Activated CD4-positive, alpha-beta T cell treated with anti-CD3 and anti-CD28 coated beads, Interleukin-2, amount 50 U/mL, for 16 hours (primary cell): ENCODE measurements at regions not wholly inside any gene's neighbourhood (a gene's known extent, or its start where the extent isn't known, plus 50 kb on each side); places are given as distances from the start of the nearest gene placed in this dataset.
"Not testable (repeated sequence)": the region's sequence is repeated elsewhere in the genome, so short reads cannot be mapped to it uniquely, and the experiment has no call there.

Source experiments
- DNase-seq: peaks from one replicate; pipeline ENCODE4 v3.0.0-alpha.2; 2020

- no peak for DNase-seq
Observed at GRCh38 chr21:35737449-35737848, 322.9 kb downstream of the SETD4 start.

GRCh38 chr21:35732788-35733187, 327.5 kb downstream of the SETD4 start:
- no peak for DNase-seq

DNA sequence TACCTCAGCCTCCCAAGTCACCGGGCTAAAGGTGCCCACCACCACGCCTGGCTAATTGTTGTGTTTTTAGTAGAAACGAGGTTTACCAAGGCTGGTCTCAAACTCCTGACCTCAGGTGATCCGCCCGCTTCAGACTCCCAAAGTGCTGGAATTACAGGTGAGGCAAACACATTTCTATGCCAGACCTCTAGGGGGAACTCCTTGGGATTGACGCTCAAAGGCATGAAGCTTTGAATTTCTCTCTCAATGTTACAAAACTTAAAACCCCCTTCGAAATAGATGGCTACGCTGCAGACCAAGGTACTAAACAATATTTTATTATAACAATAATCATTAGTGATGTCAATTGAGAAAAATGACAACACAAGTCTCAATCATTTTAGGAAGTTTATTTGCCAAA, 330.0 kb downstream of the SETD4 start:
- DNase-seq, result no peak

- DNase-seq, result no peak
Observed at GRCh38 chr21:35727830-35728229, 332.5 kb downstream of the SETD4 start.

GRCh38 chr21:35724156-35724555, 336.2 kb downstream of the SETD4 start:
- DNase-seq, result no peak

GRCh38 chr21:35721701-35722100, 338.6 kb downstream of the SETD4 start:
- DNase-seq, result no peak

DNA sequence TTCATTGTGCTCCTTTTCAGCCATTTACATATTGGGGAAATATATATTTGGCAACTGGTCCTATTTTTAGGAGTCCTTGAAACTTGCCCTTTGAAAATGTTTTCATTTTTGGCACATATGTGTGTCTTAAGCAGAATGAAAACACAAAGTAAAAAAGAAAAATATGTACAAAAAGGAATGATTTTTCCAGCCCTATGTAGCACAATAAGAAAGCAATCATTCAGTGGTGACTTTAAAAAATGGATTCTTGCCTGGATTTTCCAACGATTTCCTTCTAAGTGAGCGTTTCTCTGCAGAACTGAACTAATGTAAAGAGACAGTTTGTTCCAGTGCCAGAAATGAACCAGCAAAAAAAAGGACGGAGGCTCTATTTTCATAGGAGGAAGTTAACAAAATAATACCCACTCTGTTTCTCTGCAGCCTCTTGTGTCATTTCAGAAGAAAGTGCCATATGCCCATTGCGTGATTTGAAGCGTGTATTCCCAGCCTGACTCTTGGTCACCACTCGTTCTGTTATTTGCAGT, 340.1 kb downstream of the SETD4 start:
- DNase-seq, result no peak

GRCh38 chr21:35719080-35719479, 341.2 kb downstream of the SETD4 start:
- DNase-seq, result no peak

GRCh38 chr21:35716876-35717565, 343.3 kb downstream of the SETD4 start:
- DNase-seq, result no peak

GRCh38 chr21:35713914-35714313, 346.4 kb downstream of the SETD4 start:
- DNase-seq, result no peak

DNA sequence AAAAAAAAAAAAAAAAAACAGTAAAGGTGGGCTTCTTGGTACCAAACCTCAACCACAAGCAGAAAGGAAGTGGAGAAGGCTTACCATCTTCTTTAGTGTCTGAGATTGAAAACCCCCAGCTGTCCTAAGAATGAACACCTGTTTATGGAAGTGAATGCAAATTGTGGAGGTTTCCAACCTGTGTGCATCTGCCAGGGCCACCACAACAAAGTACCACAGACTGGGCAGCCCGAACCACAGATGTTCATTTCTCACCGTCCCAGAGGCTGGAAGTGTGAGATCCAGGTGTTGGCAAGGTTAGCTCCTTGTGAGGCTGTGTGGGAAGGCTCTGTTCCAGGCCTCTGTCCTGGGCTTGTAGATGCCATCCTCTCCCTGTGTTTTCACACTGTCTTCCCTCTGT, 348.7 kb downstream of the SETD4 start:
- no peak for DNase-seq

DNA sequence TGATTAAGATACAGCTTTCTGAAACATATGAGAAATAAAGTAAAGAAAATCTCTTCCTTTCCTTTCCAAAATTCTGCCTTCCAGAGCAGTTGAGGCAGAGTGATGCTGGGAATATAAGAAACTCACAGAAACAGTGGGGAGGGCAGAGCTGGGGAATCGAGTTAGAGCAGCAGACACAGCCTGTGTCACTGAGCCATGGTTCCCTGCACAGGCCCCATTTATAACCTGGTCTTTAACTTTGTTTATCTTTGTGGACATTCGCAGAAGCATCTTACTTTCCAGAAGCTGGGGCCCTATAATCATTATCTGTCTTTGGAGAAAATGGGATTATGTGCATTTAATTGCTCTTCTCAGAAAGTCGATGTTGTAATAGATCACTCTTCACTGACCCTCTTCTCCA, 349.1 kb downstream of the SETD4 start:
- DNase-seq, result no peak

- not testable (repeated sequence) for DNase-seq
Observed at GRCh38 chr21:35709990-35710389, 350.3 kb downstream of the SETD4 start.

DNA sequence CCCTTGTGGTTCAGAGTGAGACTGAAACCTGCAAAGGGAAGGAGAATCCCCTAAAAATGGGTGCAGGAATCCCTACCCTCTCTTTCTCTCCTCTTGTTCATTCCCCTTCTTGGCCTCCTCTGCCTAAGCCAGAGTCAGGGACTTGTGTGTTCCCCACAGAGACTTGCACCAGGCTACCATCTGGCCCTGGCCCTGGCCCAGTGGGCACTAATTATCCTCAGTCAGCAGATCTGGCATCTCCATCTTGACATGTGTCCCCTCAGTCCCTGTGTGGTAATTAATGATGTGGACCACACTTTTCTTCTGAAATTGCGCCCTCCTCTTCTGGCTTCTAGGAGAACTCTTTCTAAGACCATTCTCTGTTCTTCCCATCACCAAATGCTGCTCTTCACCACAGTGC, 354.4 kb downstream of the SETD4 start:
- no peak for DNase-seq

DNA sequence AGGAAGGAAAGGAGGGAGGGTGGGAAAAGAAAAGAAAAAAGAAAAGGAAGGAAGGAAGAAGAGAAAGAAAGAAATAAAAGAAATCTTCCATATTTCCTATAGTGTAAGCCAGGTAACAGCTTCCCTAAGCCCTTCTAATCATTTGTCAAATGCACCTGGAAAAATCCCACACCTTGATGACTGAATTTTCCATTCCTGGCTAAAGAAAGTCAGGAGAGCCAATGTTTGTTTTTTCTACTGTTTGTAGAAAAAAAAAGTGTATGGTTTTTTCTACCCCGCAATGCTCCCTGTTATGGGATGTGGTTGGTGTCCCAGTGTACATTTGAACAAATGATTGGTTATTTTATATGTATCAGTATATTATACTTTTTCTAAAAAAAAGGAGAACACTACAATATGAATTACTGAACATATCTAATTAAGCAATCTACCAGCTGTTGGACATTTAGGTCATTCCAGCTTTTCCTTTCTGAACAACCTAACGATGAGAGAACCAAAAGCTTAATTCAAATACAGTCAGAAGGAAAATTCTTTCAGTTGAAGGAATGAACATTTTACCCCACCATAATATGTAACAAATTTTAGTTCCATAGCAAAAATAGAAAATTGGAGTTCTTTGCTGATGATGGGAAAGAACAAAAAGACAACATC, 355.0 kb downstream of the SETD4 start:
- DNase-seq, result no peak

DNA sequence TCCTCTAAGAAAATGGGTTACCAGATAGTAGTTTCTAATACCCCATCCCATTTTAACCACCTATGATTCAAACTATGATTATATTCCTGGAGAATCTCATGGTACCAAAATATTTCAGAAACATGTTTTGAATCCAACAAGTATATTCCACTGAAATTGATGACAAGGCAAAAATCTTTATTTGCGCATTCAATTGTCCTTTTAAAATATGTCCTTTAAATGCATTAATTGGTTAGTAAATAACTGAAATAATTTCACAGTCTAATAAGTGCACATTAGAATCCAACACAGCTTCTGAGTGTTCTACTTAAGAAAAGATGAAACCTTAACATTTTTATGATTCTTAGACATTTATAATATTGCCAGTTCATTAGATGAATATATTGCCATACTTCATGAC, 356.6 kb downstream of the SETD4 start:
- DNase-seq, result no peak

DNA sequence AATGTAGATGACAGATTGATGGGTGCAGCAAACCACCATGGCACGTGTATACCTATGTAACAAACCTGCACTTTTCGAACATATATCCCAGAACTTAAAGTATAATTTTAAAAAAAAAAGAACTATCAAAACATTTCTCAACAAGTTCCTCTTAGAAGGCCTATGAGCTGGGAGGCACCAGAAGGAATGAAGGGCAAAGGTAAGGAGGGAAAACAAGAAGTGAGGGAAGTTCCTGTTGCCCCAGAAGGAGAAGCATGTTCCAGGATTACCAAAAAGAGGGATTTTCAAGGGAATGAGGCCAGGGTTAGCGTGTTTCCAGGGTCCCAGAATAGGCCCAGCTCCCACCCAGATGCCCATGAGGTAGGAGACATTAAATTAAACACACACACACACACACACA, 361.0 kb downstream of the SETD4 start:
- DNase-seq, result no peak

- no peak for DNase-seq
Observed at GRCh38 chr21:35697321-35697808, 363.0 kb downstream of the SETD4 start.

GRCh38 chr21:35696644-35697043, 363.7 kb downstream of the SETD4 start:
- DNase-seq, result no peak

DNA sequence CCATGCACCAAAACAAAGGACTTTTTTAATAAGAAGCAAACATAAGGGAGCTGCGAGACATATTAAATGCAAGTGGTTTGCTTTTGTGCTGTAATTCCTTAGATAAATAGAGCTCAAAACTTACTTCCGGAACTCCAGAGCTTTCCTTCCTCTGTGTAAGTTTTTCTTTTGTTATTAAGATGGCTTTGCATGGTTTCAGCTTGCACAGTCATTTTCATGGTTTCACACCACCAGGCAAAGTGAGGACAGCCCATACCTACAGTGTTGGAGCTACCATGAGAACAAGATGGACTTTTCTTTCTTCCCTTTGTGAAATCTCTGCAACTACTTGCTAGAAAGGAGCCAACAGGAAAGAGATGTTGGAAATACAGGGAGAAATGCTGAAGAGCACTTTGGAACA, 368.0 kb downstream of the SETD4 start:
- DNase-seq, result no peak

GRCh38 chr21:35690436-35690835, 369.9 kb downstream of the SETD4 start:
- no peak for DNase-seq

GRCh38 chr21:35686156-35686555, 374.2 kb downstream of the SETD4 start:
- DNase-seq, result no peak

DNA sequence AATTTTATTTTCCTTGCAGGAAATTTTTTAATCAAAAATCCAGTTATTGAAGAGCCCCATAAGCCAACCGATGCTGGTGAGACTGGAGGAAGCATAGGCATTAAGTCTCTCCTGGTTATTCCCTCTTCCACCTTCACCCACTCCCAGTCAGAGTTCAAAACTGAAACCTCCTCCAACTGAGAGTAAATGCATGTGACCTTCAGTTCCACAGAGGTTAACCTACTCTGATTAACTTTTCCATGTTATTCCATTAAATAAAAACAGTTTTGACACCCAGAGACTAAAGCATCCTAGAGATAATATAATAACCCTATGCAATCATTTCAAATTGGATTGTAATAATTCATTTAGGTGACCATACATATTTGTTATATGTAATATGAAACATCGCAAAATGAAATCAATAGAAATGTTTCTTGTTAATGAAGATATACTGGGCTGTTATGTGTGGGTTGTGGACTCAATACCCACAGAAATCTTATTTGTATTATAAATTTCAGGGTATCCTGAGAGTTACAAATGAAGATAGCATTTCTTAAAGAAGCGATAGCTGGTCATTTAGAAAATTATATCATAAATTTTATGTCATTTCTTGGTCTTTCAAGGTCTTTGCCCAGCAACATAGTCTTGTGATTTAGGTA, 376.5 kb downstream of the SETD4 start:
- no peak for DNase-seq
